ENCODE measurements at regions not wholly inside any gene's neighbourhood (a gene's known extent, or its start where the extent isn't known, plus 50 kb on each side); places are given as distances from the start of the nearest gene placed in this dataset.

DNA sequence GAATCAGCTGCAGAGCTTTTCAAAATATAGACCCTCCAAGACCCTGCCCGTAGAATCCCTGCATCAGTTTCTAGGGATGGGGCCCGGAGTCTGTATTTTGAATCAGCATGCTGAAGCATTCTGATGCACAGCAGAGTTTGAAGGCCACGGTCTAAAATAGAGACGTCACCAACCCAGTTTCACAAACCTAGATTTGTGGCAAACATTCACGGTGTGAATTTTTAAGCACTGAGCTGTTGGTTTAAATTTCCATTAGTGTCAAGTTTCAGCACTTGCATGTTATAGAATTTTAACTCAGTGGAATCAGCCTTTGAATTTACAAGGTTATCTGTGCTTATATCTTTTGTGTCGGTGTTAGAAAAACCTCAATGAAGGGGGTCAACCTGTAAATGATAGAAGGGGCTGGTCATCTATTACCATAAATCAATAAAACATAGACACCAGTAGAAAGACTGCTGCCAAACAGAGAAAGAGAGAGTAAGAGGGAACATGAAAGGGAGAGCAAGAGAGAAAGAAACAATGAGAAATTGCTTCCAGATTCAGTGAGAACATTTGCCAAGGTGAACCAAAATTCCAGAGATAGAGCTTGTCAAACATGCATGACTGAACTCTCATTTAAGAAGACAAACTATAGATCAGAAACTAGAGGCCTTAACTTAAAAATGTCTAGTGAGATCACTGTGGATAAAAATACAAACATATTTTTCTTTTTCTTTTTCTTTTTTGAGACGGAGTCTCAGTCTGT, 414.9 kb downstream of the ZSWIM6 start:
- DNase-seq = no peak

DNA sequence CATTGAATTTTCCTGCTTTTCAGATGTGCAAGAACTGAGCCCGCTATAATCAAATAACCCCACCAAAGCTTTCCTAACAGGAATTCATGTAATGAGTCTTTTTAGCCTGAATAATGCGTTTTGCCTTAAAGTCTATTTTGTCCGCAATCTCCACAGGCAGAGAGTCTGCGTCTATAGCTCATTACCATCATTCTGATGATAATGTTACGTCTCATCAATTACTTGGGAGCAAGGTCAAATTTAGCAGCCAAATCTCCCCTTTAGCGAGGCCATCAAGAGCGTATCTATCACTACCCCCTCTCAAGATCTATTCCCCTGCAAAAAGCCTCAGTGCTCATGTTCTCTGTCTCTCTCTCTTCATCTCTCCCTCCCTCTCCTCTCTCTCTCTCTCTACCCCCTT, 416.1 kb downstream of the ZSWIM6 start:
- DNase-seq = no peak

DNA sequence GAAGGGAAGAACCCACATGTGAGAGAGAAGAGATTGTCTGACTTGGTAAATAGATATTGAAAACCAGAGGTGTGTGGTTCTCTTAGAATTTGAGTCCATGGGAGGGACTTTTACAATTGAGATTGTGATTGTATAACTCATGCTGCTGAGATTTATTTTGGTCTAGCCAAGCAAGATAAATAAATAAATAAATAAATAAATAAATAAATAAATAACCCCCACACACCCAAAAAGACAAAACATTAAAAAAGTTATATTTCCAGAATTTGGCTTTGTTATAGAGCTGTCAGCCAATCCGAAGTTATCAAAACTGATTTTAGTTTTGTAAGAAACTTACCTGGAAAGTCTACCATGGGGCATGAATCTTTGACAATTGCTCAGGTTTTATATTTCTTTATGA, 416.6 kb downstream of the ZSWIM6 start:
- DNase-seq = no peak

DNA sequence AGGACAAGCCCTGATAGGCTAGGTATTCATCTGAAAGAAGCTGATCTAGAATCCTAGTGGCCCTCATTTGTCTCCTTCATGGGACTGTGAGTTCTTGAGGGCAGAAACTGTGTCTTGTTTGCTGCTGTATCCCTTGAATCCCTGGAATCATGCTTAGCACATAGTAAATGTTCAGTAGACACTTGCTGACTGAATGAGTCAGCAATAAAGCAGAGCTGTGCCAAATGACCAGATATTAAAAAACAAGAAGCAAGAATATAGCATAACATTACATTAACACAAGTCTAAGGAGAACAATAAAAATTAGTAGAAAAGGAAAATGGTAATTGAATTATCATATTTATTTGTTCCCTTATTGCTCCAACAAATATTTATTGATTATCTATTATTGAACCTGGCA, 420.5 kb downstream of the ZSWIM6 start:
- DNase-seq = no peak

DNA sequence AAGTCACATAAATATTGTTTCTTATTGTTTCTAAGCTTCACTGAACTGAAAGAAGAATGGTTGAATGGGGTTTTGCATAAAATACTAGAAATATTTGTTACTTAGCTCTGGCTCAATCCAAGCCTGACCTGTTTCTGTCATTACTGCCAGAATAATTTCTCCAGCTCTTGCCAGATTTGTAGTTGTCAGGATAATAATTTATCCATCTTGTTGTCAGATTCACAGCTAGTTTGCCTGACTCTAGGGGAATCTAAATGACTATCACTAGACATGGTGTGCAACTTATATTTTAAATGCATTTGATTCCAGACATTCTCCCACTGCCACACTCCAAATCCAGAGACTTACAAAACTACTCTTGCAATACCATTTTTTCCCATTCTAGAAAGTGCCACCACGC, 422.7 kb downstream of the ZSWIM6 start:
- no peak for DNase-seq

DNA sequence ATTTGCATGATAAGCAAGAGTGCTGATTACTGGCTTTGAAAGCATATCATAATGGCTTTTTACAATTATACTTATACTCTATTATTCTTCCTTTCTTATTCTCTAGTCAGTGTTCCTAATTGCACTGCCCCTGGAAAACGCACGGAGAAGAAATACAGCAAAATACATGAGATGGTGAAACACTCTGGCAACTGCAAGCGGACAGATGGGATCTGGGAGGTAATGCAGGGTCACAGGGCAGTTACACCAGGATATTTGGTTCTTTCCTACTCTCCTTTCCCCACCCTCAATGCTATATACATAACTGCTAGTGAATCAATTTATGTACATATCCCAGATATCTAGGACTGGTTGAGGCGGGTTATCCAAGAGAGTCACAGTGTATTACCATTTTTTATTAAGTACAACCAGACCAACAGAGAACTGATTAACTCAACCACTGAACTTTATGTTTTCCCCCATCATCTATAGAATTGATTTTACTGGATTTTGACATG, 423.7 kb downstream of the ZSWIM6 start:
- no peak for DNase-seq

DNA sequence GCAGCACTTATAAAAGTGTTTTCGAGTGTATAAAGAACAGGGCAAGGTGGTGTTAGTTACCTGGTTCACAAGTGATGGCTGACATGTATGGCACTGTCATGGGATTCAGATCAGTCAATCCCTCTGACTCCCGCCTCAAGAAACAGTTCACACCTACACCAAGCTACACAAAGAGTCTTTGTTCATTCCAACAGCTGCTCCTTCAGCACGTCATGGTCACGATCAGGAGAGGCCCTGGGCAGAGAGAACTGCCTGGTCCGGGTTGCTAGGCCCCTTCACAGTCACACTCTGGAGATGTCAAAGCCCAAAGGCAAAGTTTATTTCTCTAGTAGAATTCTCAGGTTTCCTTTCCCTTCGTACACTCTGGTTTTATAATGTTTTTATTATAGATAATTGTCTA, 426.7 kb downstream of the ZSWIM6 start:
- no peak for DNase-seq

DNA sequence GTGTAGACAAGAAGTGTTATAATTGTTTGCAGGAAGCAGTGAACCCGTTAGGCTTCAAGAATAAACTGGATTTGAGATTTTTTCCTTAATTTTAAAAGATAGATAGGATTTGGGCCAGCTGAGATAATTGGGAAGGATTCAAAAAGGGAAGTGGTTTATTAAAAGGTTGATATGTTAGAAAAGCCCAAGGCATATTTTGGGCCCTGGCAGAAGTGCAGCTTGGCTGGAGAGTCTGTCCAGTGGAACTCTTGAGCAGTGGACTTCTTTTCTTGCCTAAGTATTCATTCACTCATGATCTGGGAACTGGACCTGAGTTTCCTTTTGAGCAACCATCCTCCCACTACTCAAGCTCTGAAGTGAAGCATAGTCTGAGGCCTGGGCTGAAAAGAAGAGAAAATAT, 433.4 kb downstream of the ZSWIM6 start:
- DNase-seq = no peak

DNA sequence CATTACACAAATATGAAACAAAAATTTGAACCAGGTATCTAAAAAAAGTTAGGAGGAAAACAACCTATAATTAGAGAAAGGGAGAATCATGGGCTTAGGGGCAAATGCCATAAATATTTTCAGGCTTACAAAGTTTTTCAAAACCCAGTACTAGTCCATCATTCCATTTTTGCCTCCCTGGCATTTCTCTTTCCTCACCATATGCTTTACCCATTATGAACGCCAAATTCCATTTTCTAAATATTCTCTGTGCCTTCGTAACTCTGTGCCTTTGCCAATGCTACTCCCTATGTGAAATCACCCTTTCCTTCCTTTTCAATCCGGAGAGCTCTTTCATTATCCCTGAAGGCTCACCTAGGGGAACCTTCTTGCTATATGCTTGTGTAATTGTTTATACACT, 434.1 kb downstream of the ZSWIM6 start:
- DNase-seq = no peak

DNA sequence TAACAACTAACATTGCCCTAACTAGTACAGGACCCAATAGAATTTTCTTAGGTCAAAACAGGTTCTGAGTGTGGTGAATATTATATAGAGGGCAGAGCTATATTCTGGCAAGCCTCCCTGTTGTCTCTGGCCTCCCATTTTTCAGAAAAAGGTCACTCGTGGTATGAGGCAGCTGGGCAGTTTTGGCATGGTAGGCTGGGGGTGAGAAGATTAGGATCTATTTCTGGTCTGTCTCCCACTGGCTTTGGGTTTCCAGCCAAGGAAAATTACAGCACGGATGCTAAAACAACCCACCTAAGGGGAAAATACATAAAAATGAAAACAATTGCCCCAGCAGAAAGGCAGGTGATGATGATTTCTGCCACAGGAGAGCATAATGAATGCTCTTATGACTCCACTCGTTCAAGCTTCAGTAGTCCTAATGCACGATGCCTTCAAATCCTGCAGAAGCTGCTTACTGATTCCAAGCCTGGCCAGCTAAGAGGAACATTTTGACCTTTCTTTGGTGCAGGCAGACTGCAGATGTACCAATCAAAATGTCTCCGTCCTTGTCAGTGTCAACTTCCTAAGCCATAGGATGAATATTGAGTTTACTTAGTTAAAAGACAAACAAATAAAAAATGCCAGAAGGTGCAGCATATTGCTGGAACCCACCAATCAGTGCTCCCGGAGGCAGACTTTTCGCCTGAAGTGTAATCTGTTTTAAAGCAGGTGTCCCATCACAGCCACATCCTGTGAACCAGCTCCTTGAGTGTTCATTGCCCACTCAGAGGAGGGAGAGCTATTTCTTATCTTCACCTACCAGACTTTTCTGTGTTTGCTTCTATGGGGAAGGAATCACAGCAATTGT, 435.4 kb downstream of the ZSWIM6 start:
- DNase-seq = no peak

DNA sequence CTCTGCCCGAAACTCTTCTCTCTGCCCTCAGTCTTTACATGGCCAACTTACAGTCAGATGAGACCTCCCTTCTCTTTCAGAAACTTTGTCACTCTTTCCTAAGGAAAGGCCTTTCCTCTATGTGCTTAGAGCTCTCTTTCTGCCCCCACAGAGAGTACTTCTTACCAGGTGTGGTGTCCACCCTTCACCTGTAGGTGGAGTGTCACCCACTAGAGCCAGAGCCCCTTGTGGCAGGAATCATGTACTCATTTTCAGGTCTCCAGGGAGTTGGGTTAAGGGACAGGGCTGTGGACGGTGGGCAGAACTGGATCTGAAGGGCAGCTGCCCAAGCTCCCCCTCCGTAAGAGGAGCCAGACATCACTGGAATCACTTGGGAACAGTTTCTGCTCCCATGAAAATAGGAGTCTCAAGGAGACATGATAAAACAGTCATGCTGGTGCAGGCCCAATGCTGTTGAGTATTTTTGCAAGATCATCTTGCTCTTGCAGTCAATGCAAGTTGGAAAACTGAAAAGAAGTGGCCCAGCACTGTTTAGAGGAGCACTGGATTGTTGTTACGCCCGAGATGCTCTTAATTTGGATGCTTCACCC, 436.7 kb downstream of the ZSWIM6 start:
- DNase-seq = peak; percentile 13

DNA sequence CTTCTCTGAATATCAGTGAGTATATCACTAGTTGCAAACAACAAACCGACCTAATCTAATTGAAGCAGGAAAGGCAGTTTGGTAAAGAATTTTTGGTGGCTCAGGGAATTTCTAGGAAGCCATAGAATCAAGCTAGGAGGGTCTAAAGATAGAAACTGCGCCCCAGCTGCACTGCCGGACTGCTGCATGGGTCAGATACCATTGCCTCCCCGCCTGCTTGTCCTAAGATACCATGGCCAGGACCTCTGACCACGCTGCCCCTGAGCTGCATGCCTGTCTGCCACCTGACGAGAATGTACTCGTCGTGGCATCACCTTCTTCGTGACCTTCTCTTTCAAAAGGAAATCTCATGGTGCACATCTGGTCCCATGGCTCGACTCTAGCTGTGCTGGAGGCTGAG, 439.0 kb downstream of the ZSWIM6 start:
- DNase-seq = no peak

DNA sequence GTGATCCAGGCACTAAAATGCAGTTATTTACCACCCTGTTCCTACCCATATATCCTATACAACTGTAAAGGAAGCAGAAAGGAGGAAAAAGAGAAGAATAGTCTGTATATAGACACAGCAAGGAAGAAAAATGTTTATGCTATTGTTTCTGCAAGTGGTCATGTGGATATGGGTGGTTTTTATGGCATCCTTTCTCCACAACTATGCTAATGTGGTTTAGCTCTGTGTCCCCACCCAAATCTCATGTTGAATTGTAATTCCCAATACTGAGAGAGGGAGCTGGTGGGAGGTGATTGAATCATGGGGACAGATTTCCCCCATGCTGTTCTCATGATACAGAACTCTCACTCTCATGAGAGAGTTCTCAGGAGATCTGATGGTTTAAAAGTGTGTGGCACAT, 439.8 kb downstream of the ZSWIM6 start:
- DNase-seq = no peak

DNA sequence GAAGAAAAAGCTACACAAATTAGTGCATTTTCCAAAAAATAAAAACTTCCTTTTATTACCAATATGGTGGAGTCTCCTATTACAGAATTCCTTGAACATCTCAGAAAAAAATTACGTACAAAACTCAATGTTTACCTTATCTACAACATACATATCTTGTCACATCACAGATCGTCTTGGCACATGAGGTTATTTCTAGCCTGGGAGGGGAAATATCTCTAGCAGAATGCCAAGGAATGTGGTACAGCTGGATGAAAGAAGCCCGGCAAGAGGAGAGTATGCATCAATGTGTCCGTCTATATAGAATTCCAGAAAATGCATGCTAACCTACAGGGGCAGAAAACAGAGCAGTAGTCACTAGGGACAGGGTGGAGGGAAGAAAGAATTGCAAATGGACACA, 443.8 kb downstream of the ZSWIM6 start:
- no peak for DNase-seq

DNA sequence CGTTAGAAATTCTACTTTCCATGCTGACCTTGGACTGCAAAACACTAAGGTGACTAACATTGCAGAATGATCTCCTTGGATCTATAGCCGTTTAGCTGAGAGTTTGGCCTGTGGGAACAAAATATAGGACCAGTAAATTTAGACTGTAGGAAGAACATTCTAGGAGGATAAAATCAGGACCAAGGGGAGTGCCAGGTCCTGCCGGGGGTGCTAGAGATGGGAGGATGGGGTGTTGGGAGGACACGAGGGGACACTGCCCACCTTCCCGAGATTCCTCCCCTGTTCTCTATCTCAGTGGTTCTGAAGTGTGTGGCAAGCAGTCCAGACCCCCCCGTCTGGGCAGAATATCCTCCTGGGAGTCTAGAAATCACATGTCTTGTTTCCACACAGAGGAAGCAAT, 445.2 kb downstream of the ZSWIM6 start:
- no peak for DNase-seq

DNA sequence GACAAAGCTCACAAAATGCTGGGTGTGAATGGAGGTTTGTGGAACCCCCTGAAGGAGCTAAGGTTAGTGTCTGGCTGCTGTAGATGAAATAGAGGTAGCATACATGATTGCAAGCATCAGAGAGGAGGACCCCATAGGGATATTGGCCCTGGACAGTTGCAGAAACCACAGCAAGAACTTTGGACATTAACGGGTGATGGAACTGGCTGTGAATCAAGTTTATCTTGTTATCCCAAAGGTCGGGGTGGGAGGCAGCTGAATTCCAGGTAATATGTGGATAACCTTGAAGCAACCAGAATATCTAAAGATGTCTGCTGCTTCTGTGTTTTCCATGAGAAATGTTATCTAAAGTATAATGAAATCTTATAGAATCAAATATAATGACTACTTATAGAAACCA, 447.7 kb downstream of the ZSWIM6 start:
- DNase-seq = no peak

DNA sequence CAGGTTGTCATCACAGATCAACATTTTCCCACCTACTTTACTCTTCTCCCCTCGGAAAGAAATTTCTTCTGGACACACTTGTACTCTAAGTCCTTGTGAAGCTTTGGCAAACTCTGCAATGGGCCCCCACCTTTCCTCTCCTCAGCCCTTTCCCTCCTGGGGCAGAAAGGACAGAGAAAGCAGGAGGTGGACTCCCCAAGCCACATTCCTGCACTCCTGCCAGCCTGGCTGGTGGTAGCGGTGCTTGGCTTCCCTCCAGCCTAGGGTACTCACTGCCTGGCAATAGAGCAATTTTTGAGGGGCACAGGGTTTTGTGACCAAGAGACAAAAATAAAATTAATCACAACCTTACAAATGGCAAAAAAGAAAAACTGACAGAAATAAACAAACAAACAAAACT, 451.4 kb downstream of the ZSWIM6 start:
- DNase-seq = no peak

DNA sequence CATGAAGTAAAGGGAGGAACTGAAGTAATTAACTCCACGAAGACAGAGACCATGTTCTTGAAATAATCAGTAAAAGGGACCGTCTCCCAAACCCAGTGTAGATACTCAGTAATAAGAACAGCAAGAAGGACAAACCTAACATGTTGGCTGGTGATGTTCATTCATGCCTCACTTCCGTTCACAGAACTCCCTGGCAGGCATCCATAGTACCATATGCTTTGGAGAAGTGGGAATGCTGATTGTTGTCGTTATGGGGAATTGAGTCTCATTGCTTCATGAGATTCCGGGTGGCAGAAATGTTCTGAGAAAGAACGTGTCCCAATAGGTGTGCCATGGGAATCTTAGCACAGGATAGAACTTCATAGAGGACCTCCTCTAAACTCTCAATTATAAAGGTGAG, 452.3 kb downstream of the ZSWIM6 start:
- no peak for DNase-seq

DNA sequence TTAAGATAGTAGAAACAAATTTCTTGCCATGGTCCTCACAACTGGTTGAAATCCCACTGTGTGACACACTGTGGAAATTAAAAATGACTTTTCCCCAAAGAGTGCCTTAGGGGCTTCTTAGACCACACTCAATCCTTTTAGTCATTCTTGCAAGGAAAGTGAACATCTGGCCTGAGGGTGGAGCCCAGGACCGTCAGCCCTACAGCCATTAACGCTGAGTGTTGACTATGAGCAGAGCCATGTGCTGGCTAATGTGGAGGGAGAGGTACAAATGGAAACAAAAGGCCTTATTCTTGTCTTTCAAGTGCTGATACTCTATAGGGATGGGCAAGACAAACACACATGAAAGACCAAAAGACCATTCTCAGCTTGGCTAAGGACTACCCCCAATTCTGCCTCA, 456.5 kb downstream of the ZSWIM6 start:
- no peak for DNase-seq

DNA sequence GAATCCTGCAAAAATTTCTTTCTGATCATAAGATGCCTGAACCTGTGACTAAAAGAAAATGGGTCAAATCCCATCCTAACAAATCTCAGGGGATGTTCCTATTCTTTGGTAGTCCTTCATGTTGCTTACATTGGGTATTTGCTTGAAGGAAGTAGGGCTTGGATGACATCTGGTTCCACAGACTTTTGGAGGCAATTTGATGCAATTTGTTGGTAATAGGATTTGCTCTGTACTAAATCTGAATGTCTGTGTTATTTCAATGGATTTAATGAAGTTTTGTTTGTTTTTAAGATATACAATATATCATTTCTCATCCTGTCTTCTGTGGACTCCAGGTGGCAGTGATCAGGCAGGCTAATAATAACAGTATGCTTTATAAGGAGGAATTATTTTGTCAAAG, 457.9 kb downstream of the ZSWIM6 start:
- no peak for DNase-seq

DNA sequence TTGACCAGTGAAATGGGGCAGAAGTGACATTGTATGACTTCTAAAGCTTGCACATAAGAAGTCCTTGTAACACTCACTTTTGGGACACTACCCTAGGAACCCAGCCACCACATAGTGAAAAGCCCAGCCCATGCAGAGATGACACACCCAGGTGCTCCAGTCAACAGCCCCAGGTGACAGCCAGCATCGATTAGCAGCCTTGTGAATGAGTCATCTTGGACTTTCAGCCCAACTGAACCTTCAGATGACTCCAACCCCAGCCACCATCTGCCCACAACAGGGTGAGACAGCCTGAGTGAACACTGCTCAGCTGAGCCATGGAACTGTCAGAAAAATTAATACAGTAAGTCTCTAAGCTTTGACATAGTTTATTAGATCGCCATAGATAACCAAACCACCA, 458.6 kb downstream of the ZSWIM6 start:
- no peak for DNase-seq

DNA sequence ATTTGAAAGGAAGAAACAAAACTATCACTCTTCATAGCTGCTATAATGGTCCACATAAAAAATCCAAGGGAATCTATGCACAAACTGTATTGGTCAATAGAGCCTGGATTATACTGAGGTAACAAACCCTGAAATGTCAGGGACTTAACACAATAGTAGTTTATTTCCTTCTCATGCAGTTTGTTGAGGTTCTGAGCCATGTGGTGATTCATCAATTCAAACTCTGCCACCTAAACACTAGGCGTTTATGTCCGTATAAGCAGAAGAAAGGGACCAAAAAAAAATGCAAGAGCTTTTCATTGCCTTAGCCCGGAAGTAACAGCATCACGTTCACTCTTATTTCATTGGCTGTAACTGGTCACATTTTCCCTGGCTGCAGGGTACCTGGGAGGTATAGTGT, 464.7 kb downstream of the ZSWIM6 start:
- no peak for DNase-seq

DNA sequence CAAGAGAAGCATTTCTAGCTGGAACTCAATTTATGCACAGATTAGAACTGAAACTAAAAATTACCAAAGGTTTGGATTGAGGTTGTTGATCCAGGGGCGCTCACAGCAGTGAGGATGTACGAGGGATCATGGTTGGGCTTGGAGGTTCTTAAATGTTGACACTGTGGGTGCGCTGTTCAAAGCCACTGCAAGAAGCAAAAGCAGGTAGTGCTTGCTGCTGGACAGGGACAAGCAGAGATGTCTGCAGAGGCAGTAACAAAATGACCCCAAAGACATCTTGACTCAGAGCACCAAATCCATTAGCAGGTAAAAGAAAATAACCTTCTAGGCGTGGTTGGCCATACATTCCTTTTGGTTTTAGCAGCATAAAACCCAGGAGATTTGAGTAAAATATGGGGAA, 468.4 kb downstream of the ZSWIM6 start:
- DNase-seq = no peak

DNA sequence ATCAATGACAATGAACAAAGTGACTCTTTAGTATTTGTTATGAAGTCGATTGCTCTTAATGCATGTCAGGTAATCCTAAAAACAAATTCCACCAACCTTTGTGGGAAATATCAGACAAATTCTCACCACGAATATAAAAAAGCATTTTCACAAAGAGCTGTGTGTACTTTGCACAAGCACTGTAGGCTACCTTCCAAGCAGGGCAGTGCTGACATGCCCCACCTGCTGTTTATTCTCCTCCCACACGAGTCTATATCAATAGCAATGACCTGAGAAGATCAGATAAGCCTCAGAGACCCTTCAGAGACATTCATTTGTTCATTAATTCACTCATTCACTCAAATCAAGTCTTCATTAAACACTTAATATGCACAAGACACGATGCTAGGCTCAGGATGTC, 469.1 kb downstream of the ZSWIM6 start:
- DNase-seq = no peak
